ENCODE measurements at regions not wholly inside any gene's neighbourhood (a gene's known extent, or its start where the extent isn't known, plus 50 kb on each side); places are given as distances from the start of the nearest gene placed in this dataset.

GRCh38 chr5:75965292-75965691, 117.9 kb upstream of the SV2C start:
- TF ChIP-seq, protein P1, sequence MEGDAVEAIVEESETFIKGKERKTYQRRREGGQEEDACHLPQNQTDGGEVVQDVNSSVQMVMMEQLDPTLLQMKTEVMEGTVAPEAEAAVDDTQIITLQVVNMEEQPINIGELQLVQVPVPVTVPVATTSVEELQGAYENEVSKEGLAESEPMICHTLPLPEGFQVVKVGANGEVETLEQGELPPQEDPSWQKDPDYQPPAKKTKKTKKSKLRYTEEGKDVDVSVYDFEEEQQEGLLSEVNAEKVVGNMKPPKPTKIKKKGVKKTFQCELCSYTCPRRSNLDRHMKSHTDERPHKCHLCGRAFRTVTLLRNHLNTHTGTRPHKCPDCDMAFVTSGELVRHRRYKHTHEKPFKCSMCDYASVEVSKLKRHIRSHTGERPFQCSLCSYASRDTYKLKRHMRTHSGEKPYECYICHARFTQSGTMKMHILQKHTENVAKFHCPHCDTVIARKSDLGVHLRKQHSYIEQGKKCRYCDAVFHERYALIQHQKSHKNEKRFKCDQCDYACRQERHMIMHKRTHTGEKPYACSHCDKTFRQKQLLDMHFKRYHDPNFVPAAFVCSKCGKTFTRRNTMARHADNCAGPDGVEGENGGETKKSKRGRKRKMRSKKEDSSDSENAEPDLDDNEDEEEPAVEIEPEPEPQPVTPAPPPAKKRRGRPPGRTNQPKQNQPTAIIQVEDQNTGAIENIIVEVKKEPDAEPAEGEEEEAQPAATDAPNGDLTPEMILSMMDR (IDR thresholded peaks at IDR 0.05; ENCODE audit: insufficient read depth, low read length), result no peak
- TF ChIP-seq, protein P2, sequence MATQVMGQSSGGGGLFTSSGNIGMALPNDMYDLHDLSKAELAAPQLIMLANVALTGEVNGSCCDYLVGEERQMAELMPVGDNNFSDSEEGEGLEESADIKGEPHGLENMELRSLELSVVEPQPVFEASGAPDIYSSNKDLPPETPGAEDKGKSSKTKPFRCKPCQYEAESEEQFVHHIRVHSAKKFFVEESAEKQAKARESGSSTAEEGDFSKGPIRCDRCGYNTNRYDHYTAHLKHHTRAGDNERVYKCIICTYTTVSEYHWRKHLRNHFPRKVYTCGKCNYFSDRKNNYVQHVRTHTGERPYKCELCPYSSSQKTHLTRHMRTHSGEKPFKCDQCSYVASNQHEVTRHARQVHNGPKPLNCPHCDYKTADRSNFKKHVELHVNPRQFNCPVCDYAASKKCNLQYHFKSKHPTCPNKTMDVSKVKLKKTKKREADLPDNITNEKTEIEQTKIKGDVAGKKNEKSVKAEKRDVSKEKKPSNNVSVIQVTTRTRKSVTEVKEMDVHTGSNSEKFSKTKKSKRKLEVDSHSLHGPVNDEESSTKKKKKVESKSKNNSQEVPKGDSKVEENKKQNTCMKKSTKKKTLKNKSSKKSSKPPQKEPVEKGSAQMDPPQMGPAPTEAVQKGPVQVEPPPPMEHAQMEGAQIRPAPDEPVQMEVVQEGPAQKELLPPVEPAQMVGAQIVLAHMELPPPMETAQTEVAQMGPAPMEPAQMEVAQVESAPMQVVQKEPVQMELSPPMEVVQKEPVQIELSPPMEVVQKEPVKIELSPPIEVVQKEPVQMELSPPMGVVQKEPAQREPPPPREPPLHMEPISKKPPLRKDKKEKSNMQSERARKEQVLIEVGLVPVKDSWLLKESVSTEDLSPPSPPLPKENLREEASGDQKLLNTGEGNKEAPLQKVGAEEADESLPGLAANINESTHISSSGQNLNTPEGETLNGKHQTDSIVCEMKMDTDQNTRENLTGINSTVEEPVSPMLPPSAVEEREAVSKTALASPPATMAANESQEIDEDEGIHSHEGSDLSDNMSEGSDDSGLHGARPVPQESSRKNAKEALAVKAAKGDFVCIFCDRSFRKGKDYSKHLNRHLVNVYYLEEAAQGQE (IDR thresholded peaks at IDR 0.05; ENCODE audit: insufficient replicate concordance, low read depth), result no peak

Data from HL-60 (cell line).